GM12864 (cell line): ENCODE measurements at regions not wholly inside any gene's neighbourhood (a gene's known extent, or its start where the extent isn't known, plus 50 kb on each side); places are given as distances from the start of the nearest gene placed in this dataset.
"Not testable (repeated sequence)": the region's sequence is repeated elsewhere in the genome, so short reads cannot be mapped to it uniquely, and the experiment has no call there.

Experiments used
- DNase-seq: peaks from one replicate; pipeline ENCODE4 v3.0.0-alpha.2; 2011; ENCODE audit warnings: low read depth
- H3K4me3 ChIP-seq: 2 replicates; pipeline ENCODE4 v1.5.1; 2011; ENCODE audit warnings: mild to moderate bottlenecking, low read depth, low read length, control low read depth
- CTCF ChIP-seq: IDR thresholded peaks from 2 replicates; pipeline ENCODE4 v1.5.1; 2011; ENCODE audit warnings: low read depth, mild to moderate bottlenecking, moderate library complexity, low read length, control low read depth, inconsistent platforms; ENCODE audit errors: missing control alignments

- H3K4me3 ChIP-seq = no peak overlapping the region
- TF ChIP-seq CTCF = no peak
- DNase-seq = no peak
Measured at GRCh38 chr6:144921206-144921975, 636.3 kb downstream of the UTRN start.

- no peak overlapping the region for H3K4me3 ChIP-seq
- TF ChIP-seq CTCF = no peak
- DNase-seq = no peak
Measured at GRCh38 chr6:144922120-144922722, 637.1 kb downstream of the UTRN start.

- not testable (repeated sequence) for DNase-seq, H3K4me3 ChIP-seq
Measured at GRCh38 chr6:144922771-144923490, 637.8 kb downstream of the UTRN start.

GRCh38 chr6:144923491-144923787 lies 638.3 kb downstream of the UTRN start:
- not testable (repeated sequence) for H3K4me3 ChIP-seq, DNase-seq

GRCh38 chr6:144928847-144929246 lies 643.7 kb downstream of the UTRN start:
- no peak overlapping the region for H3K4me3 ChIP-seq

GRCh38 chr6:144929262-144929661 lies 644.1 kb downstream of the UTRN start:
- no peak overlapping the region for H3K4me3 ChIP-seq
- no peak for TF ChIP-seq CTCF
- no peak for DNase-seq

More at GRCh38 chr6:144928847-144929246, 643.7 kb downstream of the UTRN start:
- no peak for TF ChIP-seq CTCF
- DNase-seq = no peak

GRCh38 chr6:144931172-144932035 lies 646.3 kb downstream of the UTRN start:
- no peak overlapping the region for H3K4me3 ChIP-seq
- TF ChIP-seq CTCF = peak; percentile 69
- DNase-seq = no peak
